Activated naive CD4-positive, alpha-beta T cell treated with anti-CD3 and anti-CD28 coated beads for 36 hours (primary cell): ENCODE measurements at regions not wholly inside any gene's neighbourhood (a gene's known extent, or its start where the extent isn't known, plus 50 kb on each side); places are given as distances from the start of the nearest gene placed in this dataset.
"Not testable (repeated sequence)": the region's sequence is repeated elsewhere in the genome, so short reads cannot be mapped to it uniquely, and the experiment has no call there.

Source experiments
- CTCF ChIA-PET: fragments of 350-600 bp; sonication (Branson Sonifier 250); formaldehyde crosslinking; loops from one replicate; lab custom pipeline; 2021; ENCODE audit warnings: antibody characterized with exemption; lab: Charles Lee
- DNase-seq: peaks from one replicate; pipeline ENCODE4 v3.0.0-alpha.2; 2020
- H3K27ac Mint-ChIP-seq: one replicate; pipeline ENCODE4 v1.8.0; 2021; ENCODE audit warnings: mild to moderate bottlenecking, mixed read lengths
- H3K27me3 Mint-ChIP-seq: one replicate; pipeline ENCODE4 v1.8.0; 2021; ENCODE audit warnings: low read depth, mixed read lengths
- H3K36me3 Mint-ChIP-seq: one replicate; pipeline ENCODE4 v1.8.0; 2021; ENCODE audit warnings: low read depth, mixed read lengths
- H3K4me1 Mint-ChIP-seq: one replicate; pipeline ENCODE4 v1.8.0; 2021; ENCODE audit warnings: low read depth, mixed read lengths
- H3K4me3 Mint-ChIP-seq: one replicate; pipeline ENCODE4 v1.8.0; 2021; ENCODE audit warnings: mild to moderate bottlenecking, moderate library complexity, mixed read lengths
- H3K9me3 Mint-ChIP-seq: one replicate; pipeline ENCODE4 v1.8.0; 2021; ENCODE audit warnings: mixed read lengths
- intact Hi-C: fragments of 100-400 bp; cut with micrococcal nuclease; formaldehyde crosslinking; loops from one replicate; pipeline ENCODE4 v1.15.1; 2023

GRCh38 chr5:24017710-24018109 lies 510.3 kb downstream of the PRDM9 start:
- not testable (repeated sequence) for H3K27ac Mint-ChIP-seq

GRCh38 chr5:24026288-24026687 lies 518.9 kb downstream of the PRDM9 start:
- intact Hi-C loops, result no loop called here
- Mint-ChIP-seq H3K9me3 (peaks cover 38% of the 10 kb centered on the region), H3K4me1 (no peaks in the 10 kb centered on the region), H3K4me3 (no peak overlapping the region), H3K36me3 (no peaks in the 10 kb centered on the region), H3K27me3 (no peaks in the 10 kb centered on the region), H3K27ac (no peak overlapping the region)
- CTCF ChIA-PET, result no interaction called here
- no peak for DNase-seq

More at GRCh38 chr5:24017710-24018109, 510.3 kb downstream of the PRDM9 start:
- H3K9me3 Mint-ChIP-seq, H3K36me3 Mint-ChIP-seq, DNase-seq, H3K27me3 Mint-ChIP-seq, intact Hi-C loops, H3K4me3 Mint-ChIP-seq, H3K4me1 Mint-ChIP-seq, CTCF ChIA-PET: not testable (repeated sequence)

GRCh38 chr5:24042688-24043087 lies 535.3 kb downstream of the PRDM9 start:
- no peak for DNase-seq
- H3K4me3 Mint-ChIP-seq, result no peak overlapping the region
- intact Hi-C loops, result no loop called here
- H3K4me1 Mint-ChIP-seq, result no peaks in the 10 kb centered on the region
- peaks cover 2% of the 10 kb centered on the region for H3K9me3 Mint-ChIP-seq
- no peaks in the 10 kb centered on the region for H3K36me3 Mint-ChIP-seq
- CTCF ChIA-PET, result no interaction called here
- H3K27me3 Mint-ChIP-seq, result no peaks in the 10 kb centered on the region
- no peak overlapping the region for H3K27ac Mint-ChIP-seq

- Mint-ChIP-seq H3K27me3 (no peaks in the 10 kb centered on the region), H3K27ac (no peak overlapping the region), H3K9me3 (peaks cover 2% of the 10 kb centered on the region), H3K4me1 (no peaks in the 10 kb centered on the region), H3K36me3 (no peaks in the 10 kb centered on the region), H3K4me3 (no peak overlapping the region)
- DNase-seq, result no peak
- CTCF ChIA-PET, result no interaction called here
- intact Hi-C loops, result no loop called here
These were observed 537.6 kb downstream of the PRDM9 start for GRCh38 chr5:24045046-24045445.

- no peak for DNase-seq
- Mint-ChIP-seq H3K9me3 (peaks cover 6% of the 10 kb centered on the region), H3K27me3 (no peaks in the 10 kb centered on the region), H3K4me1 (no peaks in the 10 kb centered on the region), H3K36me3 (no peaks in the 10 kb centered on the region), H3K27ac (no peak overlapping the region), H3K4me3 (no peak overlapping the region)
- intact Hi-C loops, result no loop called here
- CTCF ChIA-PET, result no interaction called here
These were observed 546.3 kb downstream of the PRDM9 start for GRCh38 chr5:24053737-24054136.

GRCh38 chr5:24059006-24059405 lies 551.6 kb downstream of the PRDM9 start:
- peaks cover 13% of the 10 kb centered on the region for H3K9me3 Mint-ChIP-seq
- intact Hi-C loops, result no loop called here
- no peaks in the 10 kb centered on the region for H3K27me3 Mint-ChIP-seq
- H3K4me1 Mint-ChIP-seq, result no peaks in the 10 kb centered on the region
- H3K27ac Mint-ChIP-seq, result no peak overlapping the region
- no peak for DNase-seq
- no peak overlapping the region for H3K4me3 Mint-ChIP-seq
- H3K36me3 Mint-ChIP-seq, result no peaks in the 10 kb centered on the region
- CTCF ChIA-PET, result no interaction called here

- Mint-ChIP-seq H3K9me3 (peaks cover 14% of the 10 kb centered on the region), H3K27me3 (no peaks in the 10 kb centered on the region), H3K4me3 (no peak overlapping the region), H3K27ac (no peak overlapping the region), H3K36me3 (no peaks in the 10 kb centered on the region), H3K4me1 (no peaks in the 10 kb centered on the region)
- CTCF ChIA-PET, result no interaction called here
- no peak for DNase-seq
- intact Hi-C loops, result no loop called here
These were observed 552.3 kb downstream of the PRDM9 start for GRCh38 chr5:24059716-24060115.

GRCh38 chr5:24065779-24066178 lies 558.4 kb downstream of the PRDM9 start:
- no peak for DNase-seq
- no peaks in the 10 kb centered on the region for H3K27me3 Mint-ChIP-seq
- no peaks in the 10 kb centered on the region for H3K36me3 Mint-ChIP-seq
- no peak overlapping the region for H3K4me3 Mint-ChIP-seq
- H3K4me1 Mint-ChIP-seq, result no peaks in the 10 kb centered on the region
- H3K27ac Mint-ChIP-seq, result no peak overlapping the region
- CTCF ChIA-PET, result no interaction called here
- intact Hi-C loops, result no loop called here
- H3K9me3 Mint-ChIP-seq, result peaks cover 14% of the 10 kb centered on the region

- DNase-seq, result no peak
- Mint-ChIP-seq H3K27ac (no peak overlapping the region), H3K9me3 (peaks cover 9% of the 10 kb centered on the region), H3K36me3 (no peaks in the 10 kb centered on the region), H3K27me3 (no peaks in the 10 kb centered on the region), H3K4me3 (no peak overlapping the region), H3K4me1 (no peaks in the 10 kb centered on the region)
- CTCF ChIA-PET, result no interaction called here
- intact Hi-C loops, result no loop called here
These were observed 559.8 kb downstream of the PRDM9 start for GRCh38 chr5:24067208-24067607.

- Mint-ChIP-seq H3K4me1 (no peaks in the 10 kb centered on the region), H3K9me3 (peaks cover 9% of the 10 kb centered on the region), H3K4me3 (no peak overlapping the region), H3K27me3 (no peaks in the 10 kb centered on the region), H3K27ac (no peak overlapping the region), H3K36me3 (no peaks in the 10 kb centered on the region)
- CTCF ChIA-PET, result no interaction called here
- intact Hi-C loops, result no loop called here
- no peak for DNase-seq
These were observed 561.1 kb downstream of the PRDM9 start for GRCh38 chr5:24068524-24068923.

GRCh38 chr5:24073107-24073506 lies 565.7 kb downstream of the PRDM9 start:
- H3K27me3 Mint-ChIP-seq, result no peaks in the 10 kb centered on the region

GRCh38 chr5:24080046-24080445 lies 564.7 kb downstream of the CDH10 start:
- H3K4me3 Mint-ChIP-seq, result no peak overlapping the region
- DNase-seq, result no peak
- H3K9me3 Mint-ChIP-seq, result peaks cover 4% of the 10 kb centered on the region
- no peak overlapping the region for H3K27ac Mint-ChIP-seq
- H3K4me1 Mint-ChIP-seq, result no peaks in the 10 kb centered on the region
- CTCF ChIA-PET, result no interaction called here
- intact Hi-C loops, result no loop called here
- no peaks in the 10 kb centered on the region for H3K36me3 Mint-ChIP-seq
- no peaks in the 10 kb centered on the region for H3K27me3 Mint-ChIP-seq

More at GRCh38 chr5:24073107-24073506, 565.7 kb downstream of the PRDM9 start:
- intact Hi-C loops, result no loop called here
- Mint-ChIP-seq H3K4me3 (no peak overlapping the region), H3K4me1 (no peaks in the 10 kb centered on the region), H3K9me3 (peaks cover 11% of the 10 kb centered on the region), H3K27ac (no peak overlapping the region), H3K36me3 (no peaks in the 10 kb centered on the region)
- DNase-seq, result no peak
- CTCF ChIA-PET, result no interaction called here

- CTCF ChIA-PET, result no interaction called here
- H3K4me1 Mint-ChIP-seq, result no peaks in the 10 kb centered on the region
- no peak overlapping the region for H3K4me3 Mint-ChIP-seq
- peaks cover 18% of the 10 kb centered on the region for H3K9me3 Mint-ChIP-seq
- H3K36me3 Mint-ChIP-seq, result no peaks in the 10 kb centered on the region
- H3K27me3 Mint-ChIP-seq, result no peaks in the 10 kb centered on the region
- intact Hi-C loops, result no loop called here
- no peak for DNase-seq
- H3K27ac Mint-ChIP-seq, result no peak overlapping the region
These were observed 550.6 kb downstream of the CDH10 start for GRCh38 chr5:24094081-24094679.
